Fibroblast of peridontal ligament (primary cell): ENCODE measurements at regions not wholly inside any gene's neighbourhood (a gene's known extent, or its start where the extent isn't known, plus 50 kb on each side); places are given as distances from the start of the nearest gene placed in this dataset.

Source experiments
- DNase-seq: peaks from one replicate; pipeline ENCODE4 v3.0.0-alpha.2; 2010; ENCODE audit errors: extremely low read depth

- no peak for DNase-seq
Measured at GRCh38 chr18:25445430-25445829, 93.5 kb upstream of the ZNF521 start.

GRCh38 chr18:25443776-25444175, 91.8 kb upstream of the ZNF521 start:
- no peak for DNase-seq

- no peak for DNase-seq
Measured at GRCh38 chr18:25435149-25435782, 83.3 kb upstream of the ZNF521 start.

GRCh38 chr18:25434745-25435144, 82.8 kb upstream of the ZNF521 start:
- DNase-seq, result no peak

GRCh38 chr18:25433590-25433989, 81.6 kb upstream of the ZNF521 start:
- no peak for DNase-seq

GRCh38 chr18:25425024-25425423, 73.1 kb upstream of the ZNF521 start:
- DNase-seq, result no peak

- no peak for DNase-seq
Measured at GRCh38 chr18:25423760-25424159, 71.8 kb upstream of the ZNF521 start.

- no peak for DNase-seq
Measured at GRCh38 chr18:25423267-25423666, 71.3 kb upstream of the ZNF521 start.

- no peak for DNase-seq
Measured at GRCh38 chr18:25422230-25422629, 70.3 kb upstream of the ZNF521 start.

GRCh38 chr18:25420077-25420825, 68.3 kb upstream of the ZNF521 start:
- no peak for DNase-seq

- no peak for DNase-seq
Measured at GRCh38 chr18:25416374-25416773, 64.4 kb upstream of the ZNF521 start.

GRCh38 chr18:25409971-25410370, 58.0 kb upstream of the ZNF521 start:
- no peak for DNase-seq

- DNase-seq, result no peak
Measured at GRCh38 chr18:25408293-25408692, 56.3 kb upstream of the ZNF521 start.
